BLaER1 treated with 17β-estradiol and CSF1 and Interleukin-3, amounts not matched to agents 10 nM and 100 nM (cell line): ENCODE measurements at regions not wholly inside any gene's neighbourhood (a gene's known extent, or its start where the extent isn't known, plus 50 kb on each side); places are given as distances from the start of the nearest gene placed in this dataset.
A peak's percentile ranks its signal among the peaks of the same experiment; 100 is the strongest.

Source experiments
- H3K27ac ChIP-seq, 11 experiments: shearing (Covaris generic); formaldehyde crosslinking; 2 replicates each; pipeline ENCODE4 v1.8.1; 2022
- H3K27me3 ChIP-seq, 11 experiments: shearing (Covaris generic); formaldehyde crosslinking; 2 replicates each; pipeline ENCODE4 v1.8.1; 2022
- H3K36me3 ChIP-seq, 11 experiments: shearing (Covaris generic); formaldehyde crosslinking; 2 replicates each; pipeline ENCODE4 v1.8.1; 2022
- H3K4me1 ChIP-seq, 10 experiments: shearing (Covaris generic); formaldehyde crosslinking; 2 replicates each; pipeline ENCODE4 v1.8.1; 2022
- H3K4me2 ChIP-seq, 11 experiments: shearing (Covaris generic); formaldehyde crosslinking; 2 replicates each; pipeline ENCODE4 v1.8.1; 2022
- H3K4me3 ChIP-seq, 10 experiments: shearing (Covaris generic); formaldehyde crosslinking; 2 replicates each; pipeline ENCODE4 v1.8.1; 2022
- H3K9ac ChIP-seq, 11 experiments: shearing (Covaris generic); formaldehyde crosslinking; 2 replicates each; pipeline ENCODE4 v1.8.1; 2022
- H3K9me3 ChIP-seq, 11 experiments: shearing (Covaris generic); formaldehyde crosslinking; replicated peaks in 1 of 11; 2 replicates each; pipeline ENCODE4 v1.8.1; 2022
- H4K20me1 ChIP-seq, 11 experiments: shearing (Covaris generic); formaldehyde crosslinking; 2 replicates each; pipeline ENCODE4 v1.8.1; 2022
- Cebpa-rat ChIP-seq, 11 experiments: shearing (Covaris generic); IDR thresholded peaks; 2 replicates each; pipeline ENCODE4 v1.8.1; 2022

- Histone ChIP-seq H3K27me3 (no peaks in the 10 kb centered on the region), H3K4me2 (peak overlapping the region in 3 of 11 experiments; percentile 29 to 46 (median 44); a peak in 3 of 22 replicates), H3K9ac (no peak overlapping the region), H3K9me3 (no peaks in the 10 kb centered on the region), H3K36me3 (no peaks in the 10 kb centered on the region), H3K4me1 (peaks cover 0 to 4% (median 0%) of the 10 kb centered on the region in 10 experiments; a peak in 1 of 20 replicates), H4K20me1 (peaks cover 0 to 12% (median 0%) of the 10 kb centered on the region in 11 experiments; a peak in 3 of 22 replicates), H3K4me3 (no peak overlapping the region), H3K27ac (no peak overlapping the region)
- no peak for TF ChIP-seq Cebpa-rat (IDR thresholded peaks at IDR 0.05)
Measured at GRCh38 chr11:76721755-76722677, 51.5 kb upstream of the LRRC32 start.

DNA sequence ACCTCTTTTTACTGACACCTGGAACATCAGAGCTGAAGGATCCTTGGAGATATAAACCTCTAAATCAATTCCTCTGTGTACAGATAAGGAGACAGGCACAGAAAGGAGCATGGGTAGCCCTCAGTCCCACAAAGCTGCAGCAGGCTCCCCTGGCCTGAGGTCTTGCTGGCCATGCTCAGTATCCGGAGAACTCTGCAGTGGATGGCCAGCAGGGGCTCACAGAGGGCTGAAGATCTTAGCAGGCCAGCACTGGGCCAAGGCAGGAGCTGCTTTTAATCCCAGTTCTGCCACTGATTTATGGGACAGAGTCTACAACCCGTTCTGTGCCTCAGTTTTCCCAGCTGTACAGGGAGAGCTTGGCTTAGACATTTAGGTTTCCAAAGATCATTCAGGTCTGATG is 52.6 kb upstream of the LRRC32 start:
- Histone ChIP-seq H4K20me1 (peaks cover 0 to 12% (median 0%) of the 10 kb centered on the region in 11 experiments; a peak in 3 of 22 replicates), H3K9me3 (no peaks in the 10 kb centered on the region), H3K4me2 (no peak overlapping the region), H3K9ac (no peak overlapping the region), H3K27me3 (no peaks in the 10 kb centered on the region), H3K4me1 (peaks cover 0 to 4% (median 0%) of the 10 kb centered on the region in 10 experiments; a peak in 1 of 20 replicates), H3K27ac (no peak overlapping the region), H3K36me3 (no peaks in the 10 kb centered on the region), H3K4me3 (no peak overlapping the region)
- TF ChIP-seq Cebpa-rat (IDR thresholded peaks at IDR 0.05) = no peak

- H3K4me1 ChIP-seq = peaks cover 0 to 4% (median 0%) of the 10 kb centered on the region in 10 experiments; a peak in 1 of 20 replicates
- TF ChIP-seq Cebpa-rat (IDR thresholded peaks at IDR 0.05) = no peak
- no peaks in the 10 kb centered on the region for H3K9me3 ChIP-seq
- H3K4me3 ChIP-seq = no peak overlapping the region
- no peak overlapping the region for H3K4me2 ChIP-seq
- no peaks in the 10 kb centered on the region for H3K27me3 ChIP-seq
- H3K27ac ChIP-seq = no peak overlapping the region
- H3K36me3 ChIP-seq = no peaks in the 10 kb centered on the region
- no peak overlapping the region for H3K9ac ChIP-seq
- peaks cover 0 to 12% (median 0%) of the 10 kb centered on the region in 11 experiments; a peak in 3 of 22 replicates for H4K20me1 ChIP-seq
Measured at GRCh38 chr11:76723548-76723947, 53.0 kb upstream of the LRRC32 start.

GRCh38 chr11:76724171-76724768 is 53.7 kb upstream of the LRRC32 start:
- peaks cover 0 to 4% (median 0%) of the 10 kb centered on the region in 10 experiments; a peak in 1 of 20 replicates for H3K4me1 ChIP-seq
- H3K9me3 ChIP-seq = no peaks in the 10 kb centered on the region
- H3K36me3 ChIP-seq = no peaks in the 10 kb centered on the region
- no peak overlapping the region for H3K27ac ChIP-seq
- no peak overlapping the region for H3K4me2 ChIP-seq
- no peak overlapping the region for H3K4me3 ChIP-seq
- peaks cover 0 to 12% (median 0%) of the 10 kb centered on the region in 11 experiments; a peak in 3 of 22 replicates for H4K20me1 ChIP-seq
- TF ChIP-seq Cebpa-rat (IDR thresholded peaks at IDR 0.05) = no peak
- no peak overlapping the region for H3K9ac ChIP-seq
- no peaks in the 10 kb centered on the region for H3K27me3 ChIP-seq

DNA sequence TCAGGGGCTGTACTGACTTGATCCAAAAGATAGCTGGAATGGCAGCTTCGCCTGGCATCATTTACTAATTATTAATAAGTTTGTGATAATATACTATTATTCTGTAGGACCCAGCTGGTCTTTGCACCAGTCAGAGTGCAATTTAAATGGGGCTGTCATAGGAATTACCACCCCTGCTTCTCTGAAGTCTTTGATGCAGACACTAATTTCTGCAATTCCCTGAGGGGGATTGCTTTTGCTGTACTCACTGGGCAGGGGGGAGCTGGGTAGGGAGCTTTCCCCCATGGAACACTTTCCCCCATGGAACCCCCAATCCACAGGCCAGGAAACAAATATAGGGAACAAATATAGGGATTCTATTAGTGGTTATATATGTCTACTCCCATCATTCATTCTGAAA is 54.9 kb upstream of the TSKU start:
- H4K20me1 ChIP-seq = peaks cover 0 to 6% (median 0%) of the 10 kb centered on the region in 11 experiments; a peak in 2 of 22 replicates
- H3K27ac ChIP-seq = no peak overlapping the region
- H3K9ac ChIP-seq = no peak overlapping the region
- H3K27me3 ChIP-seq = no peaks in the 10 kb centered on the region
- no peaks in the 10 kb centered on the region for H3K36me3 ChIP-seq
- no peaks in the 10 kb centered on the region for H3K9me3 ChIP-seq
- peaks cover 0 to 9% (median 0%) of the 10 kb centered on the region in 10 experiments; a peak in 3 of 20 replicates for H3K4me1 ChIP-seq
- no peak overlapping the region for H3K4me3 ChIP-seq
- TF ChIP-seq Cebpa-rat (IDR thresholded peaks at IDR 0.05) = no peak
- no peak overlapping the region for H3K4me2 ChIP-seq

GRCh38 chr11:76728778-76729177 is 54.4 kb upstream of the TSKU start:
- Histone ChIP-seq H3K4me2 (no peak overlapping the region), H3K4me3 (no peak overlapping the region), H3K36me3 (no peaks in the 10 kb centered on the region), H3K27me3 (no peaks in the 10 kb centered on the region), H3K27ac (no peak overlapping the region), H3K4me1 (peaks cover 0 to 9% (median 0%) of the 10 kb centered on the region in 10 experiments; a peak in 3 of 20 replicates), H3K9ac (no peak overlapping the region), H4K20me1 (peaks cover 0 to 6% (median 0%) of the 10 kb centered on the region in 11 experiments; a peak in 1 of 22 replicates), H3K9me3 (no peaks in the 10 kb centered on the region)
- no peak for TF ChIP-seq Cebpa-rat (IDR thresholded peaks at IDR 0.05)

GRCh38 chr11:76729214-76729613 is 53.9 kb upstream of the TSKU start:
- no peak overlapping the region for H3K4me2 ChIP-seq
- no peak overlapping the region for H3K27ac ChIP-seq
- no peaks in the 10 kb centered on the region for H3K9me3 ChIP-seq
- H3K27me3 ChIP-seq = no peaks in the 10 kb centered on the region
- no peak overlapping the region for H3K9ac ChIP-seq
- no peak overlapping the region for H3K4me3 ChIP-seq
- H4K20me1 ChIP-seq = peaks cover 0 to 6% (median 0%) of the 10 kb centered on the region in 11 experiments; a peak in 1 of 22 replicates
- no peak for TF ChIP-seq Cebpa-rat (IDR thresholded peaks at IDR 0.05)
- H3K36me3 ChIP-seq = no peaks in the 10 kb centered on the region
- peaks cover 0 to 9% (median 0%) of the 10 kb centered on the region in 10 experiments; a peak in 3 of 20 replicates for H3K4me1 ChIP-seq

DNA sequence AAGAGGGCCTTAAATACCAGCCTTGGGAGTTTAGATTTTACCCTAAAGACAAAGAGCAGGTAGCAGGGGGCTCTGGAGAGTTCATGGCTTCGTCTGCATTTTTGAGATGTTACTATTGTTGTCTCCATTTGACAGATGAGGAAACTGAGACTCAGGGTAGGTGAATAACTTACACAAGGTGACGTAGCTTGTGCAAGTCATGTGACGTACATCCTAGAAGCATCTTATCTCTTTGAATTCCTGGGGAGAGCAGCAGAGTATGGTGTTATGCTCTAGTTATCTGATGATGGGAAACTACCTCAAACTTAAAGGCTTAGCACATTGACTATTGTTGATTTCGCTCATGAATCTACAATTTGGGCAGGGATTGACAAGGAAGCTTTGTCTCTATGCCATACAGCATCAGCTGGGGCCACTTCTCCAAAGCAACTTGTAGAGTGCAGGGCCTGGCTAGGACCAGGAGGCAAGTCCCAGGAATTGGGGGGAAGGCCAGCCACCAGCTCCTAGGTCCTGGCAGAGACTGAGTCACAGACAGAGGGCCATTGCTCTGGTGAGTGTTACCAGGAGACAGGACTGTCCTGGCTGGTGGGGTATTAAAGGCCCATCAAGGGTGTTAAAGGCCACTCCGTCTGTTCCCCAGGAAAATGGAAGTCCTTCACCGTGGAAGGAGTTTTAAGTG is 52.1 kb upstream of the TSKU start:
- H3K9me3 ChIP-seq = no peaks in the 10 kb centered on the region
- peaks cover 0 to 6% (median 0%) of the 10 kb centered on the region in 11 experiments; a peak in 1 of 22 replicates for H4K20me1 ChIP-seq
- H3K9ac ChIP-seq = no peak overlapping the region
- no peak overlapping the region for H3K4me2 ChIP-seq
- no peak for TF ChIP-seq Cebpa-rat (IDR thresholded peaks at IDR 0.05)
- no peaks in the 10 kb centered on the region for H3K36me3 ChIP-seq
- no peaks in the 10 kb centered on the region for H3K27me3 ChIP-seq
- no peak overlapping the region for H3K4me3 ChIP-seq
- no peak overlapping the region for H3K27ac ChIP-seq
- H3K4me1 ChIP-seq = peaks cover 0 to 9% (median 0%) of the 10 kb centered on the region in 10 experiments; a peak in 3 of 20 replicates
